Mucosa of descending colon (tissue), 3 donors: ENCODE measurements at regions not wholly inside any gene's neighbourhood (a gene's known extent, or its start where the extent isn't known, plus 50 kb on each side); places are given as distances from the start of the nearest gene placed in this dataset.

ENCODE experiments used
- ATAC-seq: fragments of 200-7000 bp; cut with Tn5 transposase; one replicate; pipeline ENCODE4 v1.9.1; 2020; ENCODE audit warnings: mild to moderate bottlenecking, moderate library complexity
- DNase-seq, 3 donors: peaks; one replicate each; pipeline ENCODE4 v3.0.0-alpha.2; 2020
- H3K36me3 ChIP-seq: fragments of 200-600 bp; one replicate; pipeline ENCODE4 v1.8.0; 2021; ENCODE audit warnings: low read depth, mild to moderate bottlenecking
- H3K4me1 ChIP-seq: fragments of 200-600 bp; one replicate; pipeline ENCODE4 v1.8.0; 2021; ENCODE audit warnings: low read depth, mild to moderate bottlenecking
- H3K4me3 ChIP-seq: fragments of 200-600 bp; one replicate; pipeline ENCODE4 v1.8.0; 2021; ENCODE audit warnings: mild to moderate bottlenecking
- H3K9me3 ChIP-seq: fragments of 200-600 bp; one replicate; pipeline ENCODE4 v1.8.0; 2021; ENCODE audit warnings: mild to moderate bottlenecking
- CTCF ChIP-seq: fragments of 200-600 bp; IDR thresholded peaks from one replicate; pipeline ENCODE4 v1.8.0; 2022; ENCODE audit warnings: antibody characterized with exemption, mild to moderate bottlenecking
- intact Hi-C, 2 donors: fragments of 100-400 bp; cut with DNase I in 1 of 2; cut with micrococcal nuclease in 1 of 2; formaldehyde crosslinking; loops; one replicate each; pipeline versions ENCODE4 v1.11.0 to v1.11.1; 2022; cut with DNase I, micrococcal nuclease
- donor health status: DM: no; HTN: no; CAD: no; lungs with moderate emphysema.
- donor health status: DM: no; HTN: no; CAD: no.
- donor health status: DM: no; HTN: yes; CAD: no.

- TF ChIP-seq CTCF = no peak
- H3K36me3 ChIP-seq = no peaks in the 10 kb centered on the region
- H3K4me3 ChIP-seq = no peak overlapping the region
- DNase-seq (no peak), ATAC-seq (no peak)
- intact Hi-C loops = no loop called here
- H3K9me3 ChIP-seq = no peaks in the 10 kb centered on the region
- H3K4me1 ChIP-seq = no peaks in the 10 kb centered on the region
Observed at GRCh38 chr12:114780746-114781399, 96.9 kb upstream of the TBX3 start.

- DNase-seq (no peak), ATAC-seq (no peak)
- no peak overlapping the region for H3K4me3 ChIP-seq
- no peaks in the 10 kb centered on the region for H3K36me3 ChIP-seq
- no peaks in the 10 kb centered on the region for H3K9me3 ChIP-seq
- H3K4me1 ChIP-seq = no peaks in the 10 kb centered on the region
- TF ChIP-seq CTCF = no peak
- intact Hi-C loops = no loop called here
Observed at GRCh38 chr12:114779647-114780046, 95.7 kb upstream of the TBX3 start.

GRCh38 chr12:114779186-114779585 lies 95.2 kb upstream of the TBX3 start:
- Histone ChIP-seq H3K9me3 (no peaks in the 10 kb centered on the region), H3K4me1 (no peaks in the 10 kb centered on the region), H3K4me3 (no peak overlapping the region), H3K36me3 (no peaks in the 10 kb centered on the region)
- ATAC-seq (no peak), DNase-seq (no peak)
- intact Hi-C loops = no loop called here
- no peak for TF ChIP-seq CTCF

DNA sequence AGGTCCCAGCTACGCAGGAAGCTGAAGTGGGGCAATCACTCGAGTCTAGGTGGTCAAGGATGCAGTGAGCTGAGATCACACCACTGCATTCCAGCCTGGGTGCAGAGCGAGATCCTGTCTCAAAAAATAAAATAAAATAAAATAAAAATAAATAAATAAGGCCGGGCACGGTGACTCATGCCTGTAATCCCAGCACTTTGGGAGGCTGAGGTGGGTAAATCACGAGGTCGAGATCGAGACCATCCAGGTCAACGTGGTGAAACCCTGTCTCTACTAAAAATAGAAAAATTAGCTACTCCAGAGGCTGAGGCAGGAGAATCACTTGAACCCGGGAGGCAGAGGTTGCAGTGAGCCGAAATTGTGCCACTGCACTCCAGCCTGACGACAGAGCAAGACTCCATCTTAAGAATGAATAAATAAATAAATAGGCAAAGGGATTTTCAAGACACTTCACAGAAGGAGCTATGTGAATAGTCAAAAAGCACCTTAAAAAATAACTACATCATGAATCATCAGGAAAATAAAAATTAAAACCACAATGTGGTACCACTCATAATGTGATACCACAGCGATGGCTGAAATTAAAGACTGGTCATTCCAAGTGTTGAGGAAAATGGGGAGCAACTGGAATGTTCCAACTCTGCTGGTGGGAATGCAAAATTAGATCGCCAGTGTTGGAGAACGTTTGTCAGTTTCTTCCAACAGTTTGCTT lies 92.9 kb upstream of the TBX3 start:
- no peak for DNase-seq
- Histone ChIP-seq H3K9me3 (no peaks in the 10 kb centered on the region), H3K4me1 (no peaks in the 10 kb centered on the region), H3K36me3 (no peaks in the 10 kb centered on the region), H3K4me3 (no peak overlapping the region)
- intact Hi-C loops = no loop called here
- TF ChIP-seq CTCF = no peak
- no peak for ATAC-seq

GRCh38 chr12:114774699-114775098 lies 90.7 kb upstream of the TBX3 start:
- Histone ChIP-seq H3K36me3 (no peaks in the 10 kb centered on the region), H3K4me3 (no peak overlapping the region), H3K9me3 (no peaks in the 10 kb centered on the region), H3K4me1 (no peaks in the 10 kb centered on the region)
- intact Hi-C loops = no loop called here
- no peak for TF ChIP-seq CTCF
- no peak for ATAC-seq
- no peak for DNase-seq
